ENCODE measurements at regions not wholly inside any gene's neighbourhood (a gene's known extent, or its start where the extent isn't known, plus 50 kb on each side); places are given as distances from the start of the nearest gene placed in this dataset.

GRCh38 chr13:76019421-76020044 is 383.4 kb downstream of the LMO7 start:
- Histone ChIP-seq H2BK12ac (ENCODE audit: insufficient read length, low read depth, low read length) (no peak overlapping the region), H2BK20ac (ENCODE audit: low read depth, low read length, poor library complexity, severe bottlenecking) (no peak overlapping the region), H3K4ac (ENCODE audit: low read depth, low read length) (no peak overlapping the region), H3K27ac (ENCODE audit: insufficient read length, low read depth, low read length) (no peak overlapping the region), H3K9ac (ENCODE audit: extremely low read depth, insufficient read length, low read length) (no peak overlapping the region), H2BK5ac (ENCODE audit: insufficient read length, low read length) (no peak overlapping the region), H3K79me1 (ENCODE audit: insufficient read depth, low read depth, low read length, poor library complexity, severe bottlenecking) (no peaks in the 10 kb centered on the region), H3K18ac (ENCODE audit: insufficient read length, low read depth, low read length) (no peak overlapping the region), H3K4me2 (ENCODE audit: insufficient read depth, insufficient read length, low read length) (no peak overlapping the region), H3K23ac (ENCODE audit: insufficient read length, low read depth, low read length) (no peak overlapping the region), H3K27me3 (ENCODE audit: insufficient read depth, low read length) (no peaks in the 10 kb centered on the region), H2AFZ (ENCODE audit: low read length) (peak overlapping the region; percentile 90), H2BK15ac (ENCODE audit: low read depth, low read length) (no peak overlapping the region), H3K79me2 (ENCODE audit: insufficient read depth, low read length) (no peaks in the 10 kb centered on the region), H3K23me2 (ENCODE audit: insufficient read length, low read depth, low read length, poor library complexity, severe bottlenecking) (no peaks in the 10 kb centered on the region), H2BK120ac (ENCODE audit: low read depth, low read length, poor library complexity, severe bottlenecking) (no peak overlapping the region), H4K5ac (ENCODE audit: insufficient read length, low read depth, low read length) (no peak overlapping the region), H3K9me3 (ENCODE audit: control insufficient read depth, low read depth, low read length) (no peaks in the 10 kb centered on the region), H3K56ac (ENCODE audit: insufficient read length, low read depth, low read length) (no peak overlapping the region), H4K8ac (replicated peaks; ENCODE audit: insufficient read length, low read depth, low read length) (no peak overlapping the region), H2AK5ac (ENCODE audit: insufficient read length, low read length) (no peak overlapping the region), H3K4me1 (ENCODE audit: insufficient read depth, low read length) (no peaks in the 10 kb centered on the region), H3T11ph (ENCODE audit: low read length) (no peak overlapping the region), H4K20me1 (ENCODE audit: control insufficient read depth, insufficient read depth, insufficient read length) (no peaks in the 10 kb centered on the region), H3K14ac (ENCODE audit: insufficient read depth, low read length) (no peak overlapping the region), H4K91ac (ENCODE audit: insufficient read length, low read depth, low read length) (no peak overlapping the region)
- peak; percentile 81 for TF ChIP-seq CTCF (conservative IDR thresholded peaks at IDR 0.05)
- peak overlapping the region in 1 of 2 experiments; percentile 38; a peak in 2 of 5 replicates for H3K4me3 Mint-ChIP-seq
- no peaks in the 10 kb centered on the region for H3K27me3 Mint-ChIP-seq (ENCODE audit: low read depth)
- peaks cover 5 to 6% of the 10 kb centered on the region in 2 experiments for H3K4me1 Mint-ChIP-seq
- H3K27ac Mint-ChIP-seq: peak overlapping the region in 1 of 3 experiments; percentile 92; a peak in 1 of 7 replicates
- peak; percentile 83 for DNase-seq
- WGBS (ENCODE audit: extremely low coverage, insufficient read length, low lambda C conversion rate): no CpG with 5 or more reads among the region's 21 CpGs
- H3K9me3 Mint-ChIP-seq: no peaks in the 10 kb centered on the region
- H3K36me3 Mint-ChIP-seq (ENCODE audit: insufficient read depth in 1 of 3, low read depth in 3 of 3): no peaks in the 10 kb centered on the region
